Ishikawa (cell line): ENCODE measurements at regions not wholly inside any gene's neighbourhood (a gene's known extent, or its start where the extent isn't known, plus 50 kb on each side); places are given as distances from the start of the nearest gene placed in this dataset.

ENCODE experiments used
- CEBPB ChIP-seq: IDR thresholded peaks from 2 replicates; pipeline ENCODE4 v1.6.1; 2012
- CREB1 ChIP-seq: IDR thresholded peaks from 2 replicates; pipeline ENCODE4 v1.6.1; 2012; ENCODE audit warnings: low read depth
- EGR1 ChIP-seq: IDR thresholded peaks from 2 replicates; pipeline ENCODE4 v1.6.1; 2012
- EP300 ChIP-seq: IDR thresholded peaks from 2 replicates; pipeline ENCODE4 v1.6.1; 2012; ENCODE audit warnings: borderline replicate concordance
- FOXM1 ChIP-seq: IDR thresholded peaks from 2 replicates; pipeline ENCODE4 v1.6.1; 2012; ENCODE audit warnings: low read depth, borderline replicate concordance
- MAX ChIP-seq: IDR thresholded peaks from 2 replicates; pipeline ENCODE4 v1.6.1; 2012
- NFIC ChIP-seq: IDR thresholded peaks from 2 replicates; pipeline ENCODE4 v1.6.1; 2012
- RAD21 ChIP-seq: IDR thresholded peaks from 2 replicates; pipeline ENCODE4 v1.6.1; 2012; ENCODE audit warnings: low read depth
- REST ChIP-seq: IDR thresholded peaks from 2 replicates; pipeline ENCODE4 v1.6.1; 2012; ENCODE audit warnings: low read depth, mild to moderate bottlenecking
- TAF1 ChIP-seq: IDR thresholded peaks from 2 replicates; pipeline ENCODE4 v1.6.1; 2012; ENCODE audit warnings: low read depth, mild to moderate bottlenecking
- TCF12 ChIP-seq: IDR thresholded peaks from 2 replicates; pipeline ENCODE4 v1.6.1; 2012; ENCODE audit warnings: low read depth
- TEAD4 ChIP-seq: IDR thresholded peaks from 2 replicates; pipeline ENCODE4 v1.6.1; 2012
- YY1 ChIP-seq: IDR thresholded peaks from 2 replicates; pipeline ENCODE4 v1.6.1; 2012; ENCODE audit warnings: low read depth
- ZBTB7A ChIP-seq: IDR thresholded peaks from 2 replicates; pipeline ENCODE4 v1.6.1; 2012; ENCODE audit warnings: low read depth
- TF ChIP-seq, protein P1 (sequence below): IDR thresholded peaks from 2 replicates; pipeline ENCODE4 v1.6.1; 2012

GRCh38 chr1:95991787-95992520 is 729.6 kb upstream of the PTBP2 start:
- TF ChIP-seq ZBTB7A (no peak), EGR1 (no peak), REST (no peak), TEAD4 (no peak), MAX (no peak), CREB1 (no peak), EP300 (no peak), CEBPB (no peak), YY1 (no peak), TAF1 (no peak), NFIC (no peak), FOXM1 (no peak), TCF12 (no peak), RAD21 (no peak)
- TF ChIP-seq, protein P1, sequence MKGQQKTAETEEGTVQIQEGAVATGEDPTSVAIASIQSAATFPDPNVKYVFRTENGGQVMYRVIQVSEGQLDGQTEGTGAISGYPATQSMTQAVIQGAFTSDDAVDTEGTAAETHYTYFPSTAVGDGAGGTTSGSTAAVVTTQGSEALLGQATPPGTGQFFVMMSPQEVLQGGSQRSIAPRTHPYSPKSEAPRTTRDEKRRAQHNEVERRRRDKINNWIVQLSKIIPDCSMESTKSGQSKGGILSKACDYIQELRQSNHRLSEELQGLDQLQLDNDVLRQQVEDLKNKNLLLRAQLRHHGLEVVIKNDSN = no peak

- TF ChIP-seq CREB1 (no peak), CEBPB (no peak), RAD21 (no peak), TCF12 (no peak), NFIC (no peak), REST (no peak), YY1 (no peak), FOXM1 (no peak), EP300 (no peak), MAX (no peak), TAF1 (no peak), EGR1 (no peak), ZBTB7A (no peak), TEAD4 (no peak)
- TF ChIP-seq, protein P1 = no peak
These were observed 726.9 kb upstream of the PTBP2 start for GRCh38 chr1:95994643-95995042.

DNA sequence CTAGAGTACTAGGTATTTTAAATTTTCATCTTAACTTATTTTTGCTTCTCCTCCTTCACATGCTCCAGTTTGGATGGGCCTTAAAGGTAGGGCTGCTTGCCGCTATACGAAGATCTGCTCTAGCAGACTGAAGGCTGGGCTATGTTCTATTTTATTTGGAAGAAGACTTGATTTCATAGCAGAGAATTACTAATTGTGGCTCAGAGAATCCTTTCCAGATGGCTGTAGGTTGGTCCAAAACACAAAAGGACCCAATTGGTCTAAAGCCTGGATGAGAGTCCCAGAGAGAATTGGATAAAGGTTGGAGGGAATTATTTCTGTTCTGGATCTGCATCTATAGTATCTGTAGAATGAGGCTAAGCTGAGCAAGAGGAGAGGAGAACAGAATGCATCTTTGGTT is 719.4 kb upstream of the PTBP2 start:
- TF ChIP-seq CREB1 (no peak), RAD21 (no peak), FOXM1 (no peak), NFIC (no peak), TEAD4 (no peak), CEBPB (no peak), TAF1 (no peak), MAX (no peak), EP300 (no peak), EGR1 (no peak), TCF12 (no peak), ZBTB7A (no peak), YY1 (no peak), REST (no peak)
- TF ChIP-seq, protein P1 = no peak
